ENCODE measurements at regions not wholly inside any gene's neighbourhood (a gene's known extent, or its start where the extent isn't known, plus 50 kb on each side); places are given as distances from the start of the nearest gene placed in this dataset.

DNA sequence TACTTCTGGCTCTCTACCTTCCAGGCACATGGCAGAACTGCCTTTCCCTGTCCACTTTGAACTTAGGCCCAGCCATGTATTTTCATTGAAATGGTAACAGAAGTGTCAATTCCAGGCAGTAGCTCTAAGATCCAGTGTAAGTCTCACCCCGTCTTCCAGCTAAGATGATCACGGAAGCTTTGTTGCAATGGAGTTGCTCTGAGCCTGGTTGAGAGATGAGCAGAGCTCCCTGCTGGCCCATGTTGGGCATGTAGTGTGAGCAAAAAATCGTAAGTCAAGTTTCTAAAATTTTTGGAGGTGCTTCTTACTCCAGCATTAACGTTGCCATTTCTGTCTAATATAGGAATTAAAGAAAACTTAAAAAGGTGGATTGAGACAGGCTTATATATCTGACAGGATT, 274.4 kb downstream of the IPMK start:
- TF ChIP-seq, protein P1, sequence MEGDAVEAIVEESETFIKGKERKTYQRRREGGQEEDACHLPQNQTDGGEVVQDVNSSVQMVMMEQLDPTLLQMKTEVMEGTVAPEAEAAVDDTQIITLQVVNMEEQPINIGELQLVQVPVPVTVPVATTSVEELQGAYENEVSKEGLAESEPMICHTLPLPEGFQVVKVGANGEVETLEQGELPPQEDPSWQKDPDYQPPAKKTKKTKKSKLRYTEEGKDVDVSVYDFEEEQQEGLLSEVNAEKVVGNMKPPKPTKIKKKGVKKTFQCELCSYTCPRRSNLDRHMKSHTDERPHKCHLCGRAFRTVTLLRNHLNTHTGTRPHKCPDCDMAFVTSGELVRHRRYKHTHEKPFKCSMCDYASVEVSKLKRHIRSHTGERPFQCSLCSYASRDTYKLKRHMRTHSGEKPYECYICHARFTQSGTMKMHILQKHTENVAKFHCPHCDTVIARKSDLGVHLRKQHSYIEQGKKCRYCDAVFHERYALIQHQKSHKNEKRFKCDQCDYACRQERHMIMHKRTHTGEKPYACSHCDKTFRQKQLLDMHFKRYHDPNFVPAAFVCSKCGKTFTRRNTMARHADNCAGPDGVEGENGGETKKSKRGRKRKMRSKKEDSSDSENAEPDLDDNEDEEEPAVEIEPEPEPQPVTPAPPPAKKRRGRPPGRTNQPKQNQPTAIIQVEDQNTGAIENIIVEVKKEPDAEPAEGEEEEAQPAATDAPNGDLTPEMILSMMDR (IDR thresholded peaks at IDR 0.05), result no peak
- TF ChIP-seq ZFX (IDR thresholded peaks at IDR 0.05; ENCODE audit: borderline replicate concordance), result no peak

Data from 22Rv1 (cell line).